ENCODE measurements at regions not wholly inside any gene's neighbourhood (a gene's known extent, or its start where the extent isn't known, plus 50 kb on each side); places are given as distances from the start of the nearest gene placed in this dataset.

DNA sequence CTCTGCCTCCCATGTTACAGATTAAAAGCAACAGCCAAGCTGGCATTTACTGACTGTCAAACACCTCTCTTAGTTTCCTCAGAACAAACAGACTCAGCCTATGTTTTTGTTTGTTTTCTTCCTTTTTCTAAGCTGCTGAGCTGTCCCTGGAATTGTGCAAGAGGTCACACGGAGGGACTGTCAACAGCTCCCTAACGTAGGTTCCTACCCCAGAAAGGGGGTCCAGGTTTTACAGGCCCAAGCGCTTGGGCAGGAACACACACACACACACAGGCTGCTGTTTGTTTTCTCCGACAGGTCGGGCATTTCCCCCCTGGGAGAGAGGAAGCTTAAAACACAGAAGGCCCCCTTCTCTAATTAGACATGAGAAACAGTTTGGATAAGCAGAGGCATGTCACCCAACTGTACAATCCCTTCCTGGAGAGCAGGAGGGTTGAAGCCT is 739.6 kb upstream of the TBX3 start:
- Histone ChIP-seq H2AFZ (ENCODE audit: low read length) (no peak overlapping the region), H3K4me2 (ENCODE audit: low read depth, low read length, poor library complexity, severe bottlenecking) (no peak overlapping the region), H3K27me3 (ENCODE audit: insufficient read depth, low read length, poor library complexity, severe bottlenecking) (no peaks in the 10 kb centered on the region), H3K4me1 (ENCODE audit: insufficient read depth, low read length, poor library complexity, severe bottlenecking) (no peaks in the 10 kb centered on the region), H4K20me1 (ENCODE audit: insufficient read depth, low read length, poor library complexity, severe bottlenecking) (no peaks in the 10 kb centered on the region), H3K36me3 (ENCODE audit: insufficient read depth, low read length) (no peaks in the 10 kb centered on the region), H3K9me2 (replicated peaks; ENCODE audit: low read depth, low read length) (no peaks in the 10 kb centered on the region; the same call in 1 of the 2 replicates), H3K4me3 (ENCODE audit: low read length, poor library complexity, severe bottlenecking) (no peak overlapping the region), H3K9ac (ENCODE audit: low read depth, low read length, poor library complexity, severe bottlenecking) (no peak overlapping the region), H3F3A (ENCODE audit: low read depth) (no peaks in the 10 kb centered on the region), H3K79me2 (ENCODE audit: insufficient read depth, low read length) (no peaks in the 10 kb centered on the region), H3K9me3 (ENCODE audit: insufficient read depth, low read depth, low read length) (no peaks in the 10 kb centered on the region)
- TF ChIP-seq, protein P1, sequence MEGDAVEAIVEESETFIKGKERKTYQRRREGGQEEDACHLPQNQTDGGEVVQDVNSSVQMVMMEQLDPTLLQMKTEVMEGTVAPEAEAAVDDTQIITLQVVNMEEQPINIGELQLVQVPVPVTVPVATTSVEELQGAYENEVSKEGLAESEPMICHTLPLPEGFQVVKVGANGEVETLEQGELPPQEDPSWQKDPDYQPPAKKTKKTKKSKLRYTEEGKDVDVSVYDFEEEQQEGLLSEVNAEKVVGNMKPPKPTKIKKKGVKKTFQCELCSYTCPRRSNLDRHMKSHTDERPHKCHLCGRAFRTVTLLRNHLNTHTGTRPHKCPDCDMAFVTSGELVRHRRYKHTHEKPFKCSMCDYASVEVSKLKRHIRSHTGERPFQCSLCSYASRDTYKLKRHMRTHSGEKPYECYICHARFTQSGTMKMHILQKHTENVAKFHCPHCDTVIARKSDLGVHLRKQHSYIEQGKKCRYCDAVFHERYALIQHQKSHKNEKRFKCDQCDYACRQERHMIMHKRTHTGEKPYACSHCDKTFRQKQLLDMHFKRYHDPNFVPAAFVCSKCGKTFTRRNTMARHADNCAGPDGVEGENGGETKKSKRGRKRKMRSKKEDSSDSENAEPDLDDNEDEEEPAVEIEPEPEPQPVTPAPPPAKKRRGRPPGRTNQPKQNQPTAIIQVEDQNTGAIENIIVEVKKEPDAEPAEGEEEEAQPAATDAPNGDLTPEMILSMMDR (conservative IDR thresholded peaks at IDR 0.05; ENCODE audit: low read length) = no peak
- no peak for TF ChIP-seq EZH2phosphoT487 (IDR thresholded peaks at IDR 0.05; ENCODE audit: borderline replicate concordance)

DNA sequence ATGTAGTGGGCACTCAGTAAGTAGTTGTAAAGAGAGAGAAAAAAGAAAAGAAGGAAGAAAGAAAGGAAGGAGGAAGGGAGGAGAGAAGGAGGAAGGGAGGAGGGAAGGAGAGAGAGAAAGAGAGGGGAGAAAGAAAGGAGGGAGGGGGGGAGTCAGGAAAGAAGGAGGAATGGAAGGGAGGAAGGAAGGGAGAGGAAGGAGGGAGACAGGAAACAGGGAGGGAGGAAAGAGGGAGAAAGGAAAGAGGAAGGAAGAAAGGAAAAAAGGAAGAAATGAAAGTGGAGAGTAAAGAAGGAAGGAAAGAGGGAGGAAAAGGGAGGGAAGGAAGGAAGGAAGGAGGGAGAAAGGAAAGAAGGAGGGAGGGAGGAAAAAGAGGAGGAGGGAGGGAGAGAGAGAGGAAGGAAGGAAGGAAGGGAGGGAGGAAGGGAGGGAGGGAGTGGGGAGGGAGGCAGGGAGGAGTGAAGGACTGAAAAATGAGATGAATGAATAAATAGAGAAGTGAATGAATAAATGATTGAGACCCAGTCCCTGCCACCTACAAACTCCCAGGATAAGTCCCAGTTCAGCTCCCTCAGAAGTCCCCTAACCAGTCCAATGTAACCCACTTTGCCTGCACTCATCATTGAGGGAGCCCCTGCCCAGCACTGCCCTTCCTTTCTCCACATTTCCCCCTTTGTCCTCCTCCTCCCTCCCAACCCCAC is 739.0 kb upstream of the TBX3 start:
- Histone ChIP-seq H3K4me3 (ENCODE audit: low read length, poor library complexity, severe bottlenecking) (no peak overlapping the region), H2AFZ (ENCODE audit: low read length) (no peak overlapping the region), H3K9me2 (replicated peaks; ENCODE audit: low read depth, low read length) (no peaks in the 10 kb centered on the region; the same call in 1 of the 2 replicates), H4K20me1 (ENCODE audit: insufficient read depth, low read length, poor library complexity, severe bottlenecking) (no peaks in the 10 kb centered on the region), H3F3A (ENCODE audit: low read depth) (no peaks in the 10 kb centered on the region), H3K9ac (ENCODE audit: low read depth, low read length, poor library complexity, severe bottlenecking) (no peak overlapping the region), H3K36me3 (ENCODE audit: insufficient read depth, low read length) (no peaks in the 10 kb centered on the region), H3K9me3 (ENCODE audit: insufficient read depth, low read depth, low read length) (no peaks in the 10 kb centered on the region), H3K4me2 (ENCODE audit: low read depth, low read length, poor library complexity, severe bottlenecking) (no peak overlapping the region), H3K4me1 (ENCODE audit: insufficient read depth, low read length, poor library complexity, severe bottlenecking) (no peaks in the 10 kb centered on the region), H3K27me3 (ENCODE audit: insufficient read depth, low read length, poor library complexity, severe bottlenecking) (no peaks in the 10 kb centered on the region), H3K79me2 (ENCODE audit: insufficient read depth, low read length) (no peaks in the 10 kb centered on the region)
- TF ChIP-seq, protein P1 (conservative IDR thresholded peaks at IDR 0.05; ENCODE audit: low read length) = no peak
- TF ChIP-seq EZH2phosphoT487 (IDR thresholded peaks at IDR 0.05; ENCODE audit: borderline replicate concordance) = no peak

DNA sequence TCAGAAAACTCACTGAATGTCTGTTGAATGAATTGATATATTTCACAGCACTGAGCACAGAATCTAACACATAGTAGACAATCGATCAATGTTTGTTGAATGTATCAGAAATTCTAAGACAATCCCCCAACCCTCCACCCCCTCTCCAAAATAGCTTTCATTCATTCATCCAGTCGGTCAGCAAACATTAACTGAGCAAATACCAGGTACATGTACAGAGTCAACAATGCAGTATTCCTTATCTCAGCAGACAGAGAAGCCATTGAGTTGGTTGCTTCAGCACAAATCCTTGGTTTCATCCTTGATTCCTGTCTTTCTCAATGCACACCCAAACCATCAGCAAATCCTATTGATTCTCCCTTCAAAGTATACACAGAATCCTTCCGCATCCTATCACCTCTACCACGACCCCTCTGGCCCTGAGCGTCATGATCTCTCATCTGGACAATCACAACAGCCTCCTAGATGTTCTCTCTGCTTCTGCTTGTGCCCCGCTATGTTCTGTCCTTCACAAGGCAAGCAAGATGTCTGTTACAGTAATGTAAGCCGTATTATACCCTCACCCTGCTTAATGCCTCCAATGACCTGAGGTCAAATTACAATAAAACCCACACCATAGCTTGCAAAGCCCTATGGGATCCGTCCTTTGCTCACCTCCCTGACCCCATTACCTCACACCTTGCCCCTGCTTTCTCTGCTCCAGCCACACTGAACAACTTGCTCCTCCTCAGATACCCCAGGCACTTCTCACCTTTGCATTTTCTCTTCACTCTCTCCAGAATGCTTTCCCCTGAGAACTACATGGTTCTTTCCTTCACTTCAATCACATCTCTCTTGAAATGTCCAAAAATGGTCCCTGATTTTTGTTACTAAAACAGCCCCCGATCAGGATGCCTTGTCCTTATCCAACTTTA is 738.1 kb upstream of the TBX3 start:
- no peaks in the 10 kb centered on the region for H4K20me1 ChIP-seq (ENCODE audit: insufficient read depth, low read length, poor library complexity, severe bottlenecking)
- TF ChIP-seq EZH2phosphoT487 (IDR thresholded peaks at IDR 0.05; ENCODE audit: borderline replicate concordance) = no peak
- no peak overlapping the region for H3K4me3 ChIP-seq (ENCODE audit: low read length, poor library complexity, severe bottlenecking)
- no peak overlapping the region for H3K4me2 ChIP-seq (ENCODE audit: low read depth, low read length, poor library complexity, severe bottlenecking)
- H3K9me3 ChIP-seq (ENCODE audit: insufficient read depth, low read depth, low read length) = no peaks in the 10 kb centered on the region
- H2AFZ ChIP-seq (ENCODE audit: low read length) = no peak overlapping the region
- H3K9me2 ChIP-seq (replicated peaks; ENCODE audit: low read depth, low read length) = no peaks in the 10 kb centered on the region; the same call in 1 of the 2 replicates
- no peaks in the 10 kb centered on the region for H3K36me3 ChIP-seq (ENCODE audit: insufficient read depth, low read length)
- no peak overlapping the region for H3K9ac ChIP-seq (ENCODE audit: low read depth, low read length, poor library complexity, severe bottlenecking)
- H3F3A ChIP-seq (ENCODE audit: low read depth) = no peaks in the 10 kb centered on the region
- H3K79me2 ChIP-seq (ENCODE audit: insufficient read depth, low read length) = no peaks in the 10 kb centered on the region
- H3K27me3 ChIP-seq (ENCODE audit: insufficient read depth, low read length, poor library complexity, severe bottlenecking) = no peaks in the 10 kb centered on the region
- H3K4me1 ChIP-seq (ENCODE audit: insufficient read depth, low read length, poor library complexity, severe bottlenecking) = no peaks in the 10 kb centered on the region

Measured in Loucy (cell line).